Ovary (tissue), 7 donors: ENCODE measurements at regions not wholly inside any gene's neighbourhood (a gene's known extent, or its start where the extent isn't known, plus 50 kb on each side); places are given as distances from the start of the nearest gene placed in this dataset.
"Not testable (repeated sequence)": the region's sequence is repeated elsewhere in the genome, so short reads cannot be mapped to it uniquely, and the experiment has no call there.

ENCODE experiments used
- DNase-seq, 5 donors: peaks; one replicate each; pipeline ENCODE4 v3.0.0-alpha.2; 2019 to 2020
- H3K27ac ChIP-seq, 2 donors: fragments of 200-600 bp; one replicate each; pipeline versions ENCODE4 v1.5.1 to v1.8.0; 2019 to 2022
- H3K27me3 ChIP-seq: fragments of 200-600 bp; one replicate; pipeline ENCODE4 v1.8.0; 2022
- H3K36me3 ChIP-seq: fragments of 200-600 bp; sonication (generic); one replicate; pipeline ENCODE4 v1.5.1; 2019
- H3K4me1 ChIP-seq: one replicate; pipeline ENCODE4 v1.8.1; 2013; ENCODE audit warnings: mild to moderate bottlenecking, moderate library complexity; ENCODE audit not compliant: insufficient read depth
- H3K4me3 ChIP-seq: fragments of 200-600 bp; sonication (generic); one replicate; pipeline ENCODE4 v1.5.1; 2017
- H3K9me3 ChIP-seq, 2 donors: fragments of 200-600 bp in 1 of 2; sonication (generic) in 1 of 2; one replicate each; pipeline versions ENCODE4 v1.5.1 to v1.8.1; 2013 to 2019; ENCODE audit warnings: mild to moderate bottlenecking in 1 of 2, moderate library complexity in 1 of 2
- EP300 ChIP-seq: sonication (generic); formaldehyde crosslinking; IDR thresholded peaks from one replicate; pipeline ENCODE4 v1.6.1; 2017; ENCODE audit warnings: antibody characterized with exemption
- POLR2A ChIP-seq: fragments of 450-650 bp; IDR thresholded peaks from one replicate; pipeline ENCODE4 v1.6.1; 2017; ENCODE audit warnings: antibody characterized with exemption, mild to moderate bottlenecking, moderate library complexity
- WGBS, 3 donors: extraction: QIAGEN DNeasy Blood & Tissue Kit in 1 of 3; methylation state at CpG; one replicate each; pipeline versions ENCODE4 v1.1.5 to v1.1.7; 2013 to 2017; 5-methylcytosine and 5-hydroxymethylcytosine counted together
- intact Hi-C, 4 donors: fragments of 100-400 bp; cut with DNase I; formaldehyde crosslinking; loops; one replicate each; pipeline versions ENCODE4 v1.11.0 to v1.15.1; 2022 to 2023
- TF ChIP-seq, protein P1 (sequence below), 3 donors: fragments of 450-650 bp in 2 of 3; fragments of 200-600 bp in 1 of 3; IDR thresholded peaks; one replicate each; pipeline versions ENCODE4 v1.5.1 to v1.8.0; 2016 to 2022; ENCODE audit warnings: antibody characterized with exemption in 3 of 3, mild to moderate bottlenecking in 1 of 3
- donor health status: DM: no; HTN: no; CAD: no; lungs with moderate emphysema.
- donor health status: DM: no; HTN: no; CAD: no.
- donor health status: Bipolar disorder and iron deficiency.
- donor health status: DM: no; HTN: no; CAD: no.
- donor health status: DM: yes; HTN: yes; CAD: no.

DNA sequence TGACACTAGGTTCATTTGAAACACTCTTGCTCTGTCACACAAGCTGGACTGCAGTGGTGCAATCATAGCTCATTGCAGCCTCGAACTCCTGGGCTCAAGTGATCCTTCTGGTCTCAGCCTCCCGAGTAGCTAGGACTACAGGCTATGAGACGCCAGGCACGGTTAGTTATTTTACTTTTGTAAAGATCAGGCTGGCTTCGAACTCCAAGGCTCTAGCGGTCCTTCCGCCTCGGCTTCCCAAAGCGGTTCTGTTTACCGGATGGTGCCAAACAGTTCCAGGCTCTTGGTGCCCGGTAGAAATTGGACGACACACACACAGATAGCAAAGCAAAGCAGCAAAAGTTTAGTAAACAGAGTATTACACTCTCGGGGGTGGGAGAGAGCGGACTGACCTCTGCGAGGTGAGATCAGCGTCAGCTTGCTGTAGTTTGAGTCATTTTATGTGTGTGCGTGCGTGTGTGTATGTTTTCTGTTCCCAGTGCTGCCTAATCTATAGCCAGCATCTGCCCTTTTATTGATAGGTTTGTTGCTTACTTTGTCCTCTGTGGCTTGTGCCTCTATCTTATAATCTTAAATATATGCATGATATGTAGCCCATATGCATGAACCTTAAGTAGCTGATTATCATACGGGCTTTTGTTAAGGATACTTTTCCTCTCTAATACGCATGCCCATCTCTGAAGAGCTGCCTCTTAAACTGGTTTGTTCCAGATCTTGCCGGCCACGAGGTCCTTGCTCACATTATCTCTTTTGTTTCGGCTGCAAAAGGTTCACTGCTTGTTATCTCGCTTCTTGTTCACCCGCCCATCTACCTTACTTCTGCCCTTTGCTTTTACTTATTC is 75.2 kb downstream of the OR2B2 start:
- H3K36me3 ChIP-seq = no peaks in the 10 kb centered on the region
- peak; percentile 59 to 66 (median 64) for DNase-seq
- no peaks in the 10 kb centered on the region for H3K27me3 ChIP-seq
- peaks cover 5% of the 10 kb centered on the region for H3K4me1 ChIP-seq
- intact Hi-C loops = loop anchor here in 1 of 4 donors (2.0 kb wide), 1 partner anchor 26 kb away; a partner anchor contains a TSS
- TF ChIP-seq EP300 = no peak
- TF ChIP-seq POLR2A = peak; percentile 23
- H3K4me3 ChIP-seq = peak overlapping the region; percentile 74
- 0 to 1% (median 0%) methylated on average over 25 of the region's 25 CpGs for WGBS, 3 donors
- H3K9me3 ChIP-seq = no peaks in the 10 kb centered on the region
- H3K27ac ChIP-seq = peak overlapping the region in 1 of 2 donors; percentile 100

- peak overlapping the region in 1 of 2 donors; percentile 100 for H3K27ac ChIP-seq
- WGBS, 3 donors = 15 to 24% (median 22%) methylated on average over 3 of the region's 3 CpGs
- DNase-seq = no peak
- intact Hi-C loops = loop anchor here in 1 of 4 donors (2.0 kb wide), 1 partner anchor 25 kb away; a partner anchor contains a TSS
- peaks cover 5% of the 10 kb centered on the region for H3K4me1 ChIP-seq
- no peaks in the 10 kb centered on the region for H3K36me3 ChIP-seq
- H3K27me3 ChIP-seq = no peaks in the 10 kb centered on the region
- TF ChIP-seq POLR2A = no peak
- TF ChIP-seq, protein P1, sequence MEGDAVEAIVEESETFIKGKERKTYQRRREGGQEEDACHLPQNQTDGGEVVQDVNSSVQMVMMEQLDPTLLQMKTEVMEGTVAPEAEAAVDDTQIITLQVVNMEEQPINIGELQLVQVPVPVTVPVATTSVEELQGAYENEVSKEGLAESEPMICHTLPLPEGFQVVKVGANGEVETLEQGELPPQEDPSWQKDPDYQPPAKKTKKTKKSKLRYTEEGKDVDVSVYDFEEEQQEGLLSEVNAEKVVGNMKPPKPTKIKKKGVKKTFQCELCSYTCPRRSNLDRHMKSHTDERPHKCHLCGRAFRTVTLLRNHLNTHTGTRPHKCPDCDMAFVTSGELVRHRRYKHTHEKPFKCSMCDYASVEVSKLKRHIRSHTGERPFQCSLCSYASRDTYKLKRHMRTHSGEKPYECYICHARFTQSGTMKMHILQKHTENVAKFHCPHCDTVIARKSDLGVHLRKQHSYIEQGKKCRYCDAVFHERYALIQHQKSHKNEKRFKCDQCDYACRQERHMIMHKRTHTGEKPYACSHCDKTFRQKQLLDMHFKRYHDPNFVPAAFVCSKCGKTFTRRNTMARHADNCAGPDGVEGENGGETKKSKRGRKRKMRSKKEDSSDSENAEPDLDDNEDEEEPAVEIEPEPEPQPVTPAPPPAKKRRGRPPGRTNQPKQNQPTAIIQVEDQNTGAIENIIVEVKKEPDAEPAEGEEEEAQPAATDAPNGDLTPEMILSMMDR (IDR thresholded peaks at IDR 0.05) = no peak
- no peak for TF ChIP-seq EP300
- no peaks in the 10 kb centered on the region for H3K9me3 ChIP-seq
- peak overlapping the region; percentile 74 for H3K4me3 ChIP-seq
Observed at GRCh38 chr6:27836141-27836782, 75.9 kb downstream of the OR2B2 start.

GRCh38 chr6:27834879-27835549 is 77.2 kb downstream of the OR2B2 start:
- no peaks in the 10 kb centered on the region for H3K36me3 ChIP-seq
- intact Hi-C loops = no loop called here
- DNase-seq = no peak
- no peaks in the 10 kb centered on the region for H3K9me3 ChIP-seq
- H3K4me1 ChIP-seq = peaks cover 5% of the 10 kb centered on the region
- H3K27me3 ChIP-seq = no peaks in the 10 kb centered on the region
- no peak overlapping the region for H3K4me3 ChIP-seq
- 75 to 88% (median 78%) methylated on average over 4 of the region's 4 CpGs for WGBS, 3 donors
- no peak overlapping the region for H3K27ac ChIP-seq
- TF ChIP-seq EP300 = no peak
- TF ChIP-seq, protein P1 (IDR thresholded peaks at IDR 0.05) = no peak
- TF ChIP-seq POLR2A = no peak

DNA sequence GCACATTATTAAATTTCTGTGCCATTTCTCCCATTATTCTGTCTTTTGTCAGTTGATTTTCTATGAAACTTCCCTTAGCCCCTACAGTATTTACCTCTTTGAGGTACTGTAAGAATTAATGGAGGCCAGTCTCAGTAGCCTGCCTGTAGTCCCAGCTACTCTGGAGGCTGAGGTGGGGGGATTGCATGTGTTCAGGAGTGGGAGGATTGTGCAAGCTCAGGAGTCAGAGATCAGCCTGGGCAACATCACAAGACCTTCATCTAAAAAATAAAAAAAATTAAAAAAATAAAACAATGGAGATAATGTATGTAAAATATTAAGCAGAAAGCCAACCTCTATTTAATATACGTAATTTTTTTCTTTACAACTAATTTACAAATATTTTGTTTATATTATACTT is 77.8 kb downstream of the OR2B2 start:
- Histone ChIP-seq H3K27ac (no peak overlapping the region), H3K9me3 (no peaks in the 10 kb centered on the region), H3K4me1 (peaks cover 2% of the 10 kb centered on the region), H3K4me3 (no peak overlapping the region), H3K36me3 (no peaks in the 10 kb centered on the region), H3K27me3 (no peaks in the 10 kb centered on the region)
- DNase-seq = no peak
- intact Hi-C loops = no loop called here
- TF ChIP-seq POLR2A (no peak), EP300 (no peak)
- TF ChIP-seq, protein P1 (IDR thresholded peaks at IDR 0.05) = no peak
- WGBS, 3 donors = 93 to 97% (median 95%) methylated on average over 1 of the region's 1 CpG

- H3K27me3 ChIP-seq, H3K36me3 ChIP-seq, H3K4me1 ChIP-seq, H3K27ac ChIP-seq, H3K9me3 ChIP-seq, intact Hi-C loops: not testable (repeated sequence)
- 8 to 15% (median 14%) methylated on average over 20 to 26 of the region's 26 CpGs for WGBS, 3 donors
- DNase-seq = peak; percentile 47 to 87 (median 64)
- H3K4me3 ChIP-seq = peak overlapping the region; percentile 30
Observed at GRCh38 chr6:27831434-27832081, 80.6 kb downstream of the OR2B2 start.

DNA sequence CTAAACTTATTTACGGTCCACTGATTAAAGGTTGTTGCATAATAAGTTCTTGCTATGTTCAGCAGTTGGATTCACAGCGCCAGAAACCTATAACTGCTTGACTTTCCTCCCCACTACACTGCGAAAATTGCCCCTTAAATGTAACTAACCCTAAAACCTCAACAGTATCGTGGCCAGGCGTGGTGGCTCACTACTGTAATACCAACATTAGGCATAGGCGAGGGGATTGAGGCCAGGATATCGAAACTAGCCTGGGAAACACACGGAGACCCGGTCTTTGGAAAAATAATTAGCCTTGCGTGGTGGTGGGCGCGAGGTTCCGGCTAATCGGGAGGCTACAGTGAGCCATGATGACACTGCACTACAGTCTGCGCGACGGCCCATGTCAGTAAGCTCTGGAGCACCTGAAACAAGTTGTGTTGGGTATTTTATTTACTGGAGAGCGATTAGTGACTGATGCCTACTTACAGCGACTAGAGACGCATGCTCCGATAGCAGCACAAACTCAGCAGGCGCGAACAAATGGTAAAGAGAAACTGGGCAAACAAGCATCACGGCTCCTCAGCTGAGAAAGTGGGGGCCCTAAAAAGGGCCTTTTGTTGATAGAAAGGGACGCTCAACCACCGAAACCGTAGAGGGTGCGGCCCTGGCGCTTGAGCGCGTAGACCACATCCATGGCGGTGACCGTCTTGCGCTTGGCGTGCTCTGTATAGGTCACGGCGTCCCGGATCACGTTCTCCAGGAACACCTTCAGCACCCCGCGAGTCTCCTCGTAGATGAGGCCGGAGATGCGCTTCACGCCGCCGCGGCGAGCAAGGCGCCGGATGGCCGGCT is 81.4 kb downstream of the OR2B2 start:
- H3K27ac ChIP-seq, H3K9me3 ChIP-seq, H3K4me1 ChIP-seq, intact Hi-C loops, H3K27me3 ChIP-seq, H3K36me3 ChIP-seq, DNase-seq: not testable (repeated sequence)
- WGBS, 3 donors = 25 to 35% (median 30%) methylated on average over 31 to 37 of the region's 52 CpGs
- peak overlapping the region; percentile 30 for H3K4me3 ChIP-seq
